Endodermal cell (in vitro differentiated cells): ENCODE measurements at regions not wholly inside any gene's neighbourhood (a gene's known extent, or its start where the extent isn't known, plus 50 kb on each side); places are given as distances from the start of the nearest gene placed in this dataset.

ENCODE experiments used
- DNase-seq: peaks from one replicate; pipeline ENCODE4 v3.0.0-alpha.2; 2017
- H3K27ac ChIP-seq: 2 replicates; pipeline ENCODE4 v1.5.1; 2013; ENCODE audit warnings: mild to moderate bottlenecking, low read depth, low read length, moderate library complexity
- H3K27me3 ChIP-seq: 2 replicates; pipeline ENCODE4 v1.6.1; 2013; ENCODE audit warnings: mild to moderate bottlenecking, low read length, moderate library complexity; ENCODE audit not compliant: insufficient read depth, control insufficient read depth, poor library complexity, severe bottlenecking
- H3K36me3 ChIP-seq: 2 replicates; pipeline ENCODE4 v1.7.0; 2013; ENCODE audit warnings: mild to moderate bottlenecking, low read length, moderate library complexity; ENCODE audit not compliant: control insufficient read depth, insufficient read depth
- H3K4me1 ChIP-seq: one replicate; pipeline ENCODE4 v1.7.0; 2013; ENCODE audit warnings: low read length; ENCODE audit not compliant: control insufficient read depth, insufficient read depth
- H3K4me3 ChIP-seq: 2 replicates; pipeline ENCODE4 v1.5.1; 2013; ENCODE audit warnings: mild to moderate bottlenecking, low read length, moderate library complexity
- H3K9ac ChIP-seq: 2 replicates; pipeline ENCODE4 v1.6.1; 2013; ENCODE audit warnings: mild to moderate bottlenecking, low read length, moderate library complexity; ENCODE audit not compliant: poor library complexity, severe bottlenecking; ENCODE audit errors: extremely low read depth
- H3K9me3 ChIP-seq: 2 replicates; pipeline ENCODE4 v1.6.1; 2013; ENCODE audit warnings: mild to moderate bottlenecking, low read length, moderate library complexity; ENCODE audit not compliant: control insufficient read depth
- H3K27ac Mint-ChIP-seq: 2 replicates; pipeline ENCODE4 v1.8.0; 2020; ENCODE audit warnings: mixed read lengths
- H3K27me3 Mint-ChIP-seq: 2 replicates; pipeline ENCODE4 v1.8.0; 2021; ENCODE audit warnings: mild to moderate bottlenecking, mixed read lengths; ENCODE audit not compliant: insufficient read depth
- H3K36me3 Mint-ChIP-seq: 2 replicates; pipeline ENCODE4 v1.8.0; 2020; ENCODE audit warnings: low read depth, mixed read lengths
- H3K4me1 Mint-ChIP-seq: 2 replicates; pipeline ENCODE4 v1.8.0; 2020; ENCODE audit warnings: mixed read lengths
- H3K4me3 Mint-ChIP-seq: 2 replicates; pipeline ENCODE4 v1.8.0; 2020; ENCODE audit warnings: mild to moderate bottlenecking, moderate library complexity, mixed read lengths
- H3K9me3 Mint-ChIP-seq: 2 replicates; pipeline ENCODE4 v1.8.0; 2020; ENCODE audit warnings: mild to moderate bottlenecking, mixed read lengths
- CTCF ChIP-seq: fragments of 200-600 bp; sonication (generic); conservative IDR thresholded peaks from 2 replicates; pipeline ENCODE4 v1.5.0; 2021; ENCODE audit warnings: antibody characterized with exemption, mild to moderate bottlenecking
- WGBS, 2 experiments: methylation state at CpG; one replicate each; pipeline versions ENCODE4 v1.1.5 to v1.1.7; 2013; ENCODE audit warnings: missing lambda C conversion rate in 2 of 2, mixed read lengths in 1 of 2; ENCODE audit not compliant: insufficient coverage in 1 of 2, insufficient read length in 1 of 2; 5-methylcytosine and 5-hydroxymethylcytosine counted together

GRCh38 chr20:11401988-11402387 is 515.7 kb upstream of the BTBD3 start:
- no peak overlapping the region for H3K9ac ChIP-seq
- no peaks in the 10 kb centered on the region for H3K36me3 ChIP-seq
- TF ChIP-seq CTCF, result no peak
- no peak overlapping the region for H3K27ac Mint-ChIP-seq
- no peak overlapping the region for H3K27ac ChIP-seq
- no peak overlapping the region for H3K4me3 ChIP-seq
- H3K36me3 Mint-ChIP-seq, result no peaks in the 10 kb centered on the region
- 92 to 93% methylated on average over 3 of the region's 3 CpGs for WGBS, 2 experiments
- H3K27me3 ChIP-seq, result no peaks in the 10 kb centered on the region
- H3K27me3 Mint-ChIP-seq, result no peaks in the 10 kb centered on the region
- H3K4me1 ChIP-seq, result no peaks in the 10 kb centered on the region
- H3K4me1 Mint-ChIP-seq, result no peaks in the 10 kb centered on the region
- no peaks in the 10 kb centered on the region for H3K9me3 ChIP-seq
- H3K9me3 Mint-ChIP-seq, result no peaks in the 10 kb centered on the region
- DNase-seq, result no peak
- no peak overlapping the region for H3K4me3 Mint-ChIP-seq

GRCh38 chr20:11403711-11404110 is 514.0 kb upstream of the BTBD3 start:
- Histone ChIP-seq H3K36me3 (no peaks in the 10 kb centered on the region), H3K9ac (no peak overlapping the region), H3K4me1 (no peaks in the 10 kb centered on the region), H3K4me3 (no peak overlapping the region), H3K27me3 (no peaks in the 10 kb centered on the region), H3K27ac (no peak overlapping the region), H3K9me3 (no peaks in the 10 kb centered on the region)
- no peak overlapping the region for H3K27ac Mint-ChIP-seq
- no peaks in the 10 kb centered on the region for H3K4me1 Mint-ChIP-seq
- H3K36me3 Mint-ChIP-seq, result no peaks in the 10 kb centered on the region
- 67% methylated on average over 1 of the region's 2 CpGs for WGBS, 2 experiments
- no peak overlapping the region for H3K4me3 Mint-ChIP-seq
- no peaks in the 10 kb centered on the region for H3K27me3 Mint-ChIP-seq
- DNase-seq, result no peak
- no peaks in the 10 kb centered on the region for H3K9me3 Mint-ChIP-seq
- TF ChIP-seq CTCF, result no peak

- TF ChIP-seq CTCF, result no peak
- no peaks in the 10 kb centered on the region for H3K36me3 Mint-ChIP-seq
- no peaks in the 10 kb centered on the region for H3K9me3 Mint-ChIP-seq
- H3K36me3 ChIP-seq, result no peaks in the 10 kb centered on the region
- H3K9ac ChIP-seq, result no peak overlapping the region
- no peaks in the 10 kb centered on the region for H3K27me3 Mint-ChIP-seq
- H3K4me1 Mint-ChIP-seq, result no peaks in the 10 kb centered on the region
- no peak overlapping the region for H3K4me3 Mint-ChIP-seq
- no peak for DNase-seq
- H3K4me1 ChIP-seq, result no peaks in the 10 kb centered on the region
- H3K9me3 ChIP-seq, result no peaks in the 10 kb centered on the region
- no peaks in the 10 kb centered on the region for H3K27me3 ChIP-seq
- no peak overlapping the region for H3K27ac Mint-ChIP-seq
- H3K27ac ChIP-seq, result no peak overlapping the region
- H3K4me3 ChIP-seq, result no peak overlapping the region
- WGBS, 2 experiments, result 84 to 95% methylated on average over 2 to 6 of the region's 6 CpGs
Observed at GRCh38 chr20:11406877-11407276, 510.8 kb upstream of the BTBD3 start.
